Mucosa of descending colon (tissue), 3 donors: ENCODE measurements at regions not wholly inside any gene's neighbourhood (a gene's known extent, or its start where the extent isn't known, plus 50 kb on each side); places are given as distances from the start of the nearest gene placed in this dataset.

ENCODE experiments used
- ATAC-seq: fragments of 200-7000 bp; cut with Tn5 transposase; one replicate; pipeline ENCODE4 v1.9.1; 2020; ENCODE audit warnings: mild to moderate bottlenecking, moderate library complexity
- DNase-seq, 3 donors: peaks; one replicate each; pipeline ENCODE4 v3.0.0-alpha.2; 2020
- H3K36me3 ChIP-seq: fragments of 200-600 bp; one replicate; pipeline ENCODE4 v1.8.0; 2021; ENCODE audit warnings: low read depth, mild to moderate bottlenecking
- H3K4me1 ChIP-seq: fragments of 200-600 bp; one replicate; pipeline ENCODE4 v1.8.0; 2021; ENCODE audit warnings: low read depth, mild to moderate bottlenecking
- H3K4me3 ChIP-seq: fragments of 200-600 bp; one replicate; pipeline ENCODE4 v1.8.0; 2021; ENCODE audit warnings: mild to moderate bottlenecking
- H3K9me3 ChIP-seq: fragments of 200-600 bp; one replicate; pipeline ENCODE4 v1.8.0; 2021; ENCODE audit warnings: mild to moderate bottlenecking
- intact Hi-C, 2 donors: fragments of 100-400 bp; cut with DNase I in 1 of 2; cut with micrococcal nuclease in 1 of 2; formaldehyde crosslinking; loops; one replicate each; pipeline versions ENCODE4 v1.11.0 to v1.11.1; 2022; cut with DNase I, micrococcal nuclease
- TF ChIP-seq, protein P1 (sequence below): fragments of 200-600 bp; IDR thresholded peaks from one replicate; pipeline ENCODE4 v1.8.0; 2022; ENCODE audit warnings: antibody characterized with exemption, mild to moderate bottlenecking
- donor health status: DM: no; HTN: no; CAD: no; lungs with moderate emphysema.
- donor health status: DM: no; HTN: no; CAD: no.
- donor health status: DM: no; HTN: yes; CAD: no.

DNA sequence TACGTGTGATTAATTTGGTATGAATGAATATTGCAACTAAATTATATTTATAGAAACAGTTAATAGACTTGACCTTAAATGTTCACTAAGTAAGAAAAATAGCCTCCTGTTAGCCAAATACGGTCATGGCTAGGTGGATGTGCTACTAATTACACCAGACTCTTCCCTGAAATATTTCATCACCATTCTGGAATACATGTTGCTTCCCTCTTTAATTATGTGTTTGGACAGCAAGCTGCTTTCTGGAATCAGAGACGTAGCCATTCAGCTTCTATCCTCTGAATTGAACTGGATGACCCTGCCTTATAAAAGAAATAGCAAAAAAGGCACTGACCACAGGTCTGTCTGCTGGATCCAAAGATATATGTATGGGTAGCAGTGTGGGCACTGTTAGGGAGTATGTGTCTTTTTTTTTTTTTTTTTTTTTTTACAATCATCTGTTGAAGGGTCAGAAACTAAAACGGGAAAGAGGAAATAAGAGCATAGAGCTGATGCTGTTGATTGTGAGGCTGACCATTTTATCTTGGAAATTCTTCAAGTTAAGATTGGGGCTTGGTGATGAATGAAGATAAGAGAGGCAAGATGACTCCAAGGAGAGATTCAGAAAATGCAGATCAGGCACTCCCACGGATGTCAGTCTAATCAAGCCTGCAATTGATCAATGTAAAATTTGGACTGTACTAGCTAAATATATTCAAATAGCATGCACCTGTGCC is 283.2 kb upstream of the HSF2 start:
- Histone ChIP-seq H3K4me1 (no peaks in the 10 kb centered on the region), H3K9me3 (no peaks in the 10 kb centered on the region), H3K4me3 (no peak overlapping the region), H3K36me3 (no peaks in the 10 kb centered on the region)
- ATAC-seq (no peak), DNase-seq (no peak)
- intact Hi-C loops: no loop called here
- TF ChIP-seq, protein P1, sequence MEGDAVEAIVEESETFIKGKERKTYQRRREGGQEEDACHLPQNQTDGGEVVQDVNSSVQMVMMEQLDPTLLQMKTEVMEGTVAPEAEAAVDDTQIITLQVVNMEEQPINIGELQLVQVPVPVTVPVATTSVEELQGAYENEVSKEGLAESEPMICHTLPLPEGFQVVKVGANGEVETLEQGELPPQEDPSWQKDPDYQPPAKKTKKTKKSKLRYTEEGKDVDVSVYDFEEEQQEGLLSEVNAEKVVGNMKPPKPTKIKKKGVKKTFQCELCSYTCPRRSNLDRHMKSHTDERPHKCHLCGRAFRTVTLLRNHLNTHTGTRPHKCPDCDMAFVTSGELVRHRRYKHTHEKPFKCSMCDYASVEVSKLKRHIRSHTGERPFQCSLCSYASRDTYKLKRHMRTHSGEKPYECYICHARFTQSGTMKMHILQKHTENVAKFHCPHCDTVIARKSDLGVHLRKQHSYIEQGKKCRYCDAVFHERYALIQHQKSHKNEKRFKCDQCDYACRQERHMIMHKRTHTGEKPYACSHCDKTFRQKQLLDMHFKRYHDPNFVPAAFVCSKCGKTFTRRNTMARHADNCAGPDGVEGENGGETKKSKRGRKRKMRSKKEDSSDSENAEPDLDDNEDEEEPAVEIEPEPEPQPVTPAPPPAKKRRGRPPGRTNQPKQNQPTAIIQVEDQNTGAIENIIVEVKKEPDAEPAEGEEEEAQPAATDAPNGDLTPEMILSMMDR: no peak

DNA sequence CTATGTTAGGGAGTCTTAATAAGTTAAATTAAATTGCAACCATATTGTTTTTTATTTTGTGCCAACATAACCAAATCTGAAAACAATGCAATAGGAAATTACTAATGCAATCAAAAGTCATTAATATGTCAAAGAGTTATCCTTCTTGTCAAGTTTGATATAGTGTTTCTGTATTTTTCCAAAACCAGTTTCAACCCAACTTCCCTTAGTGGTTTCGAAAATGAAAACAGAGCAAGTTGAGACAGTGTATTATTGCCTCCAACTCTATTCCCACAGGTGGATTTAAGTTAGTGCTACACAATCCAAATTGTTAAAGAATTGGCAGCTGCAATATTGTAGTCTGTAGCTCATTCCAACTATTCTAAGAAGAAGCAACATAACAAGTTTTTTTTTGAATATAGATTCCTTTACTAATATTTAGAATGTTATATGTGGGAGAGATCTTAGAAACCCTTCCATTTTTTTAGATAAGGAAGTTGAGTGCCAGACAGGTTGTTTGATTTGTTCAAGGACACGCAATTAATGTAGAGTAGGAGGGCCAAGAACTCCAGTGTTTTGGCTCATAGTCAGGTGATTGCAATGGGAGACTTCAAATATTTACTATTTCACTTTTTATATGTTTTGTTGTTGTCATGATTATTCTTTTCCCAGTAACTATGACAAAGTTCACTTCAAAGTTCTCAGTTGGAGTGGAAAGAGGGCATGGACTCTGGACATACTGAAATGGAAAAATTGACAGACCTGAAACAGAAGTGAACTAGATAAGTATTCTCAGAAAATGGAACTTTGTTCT is 282.4 kb upstream of the HSF2 start:
- TF ChIP-seq, protein P1: no peak
- H3K4me3 ChIP-seq: no peak overlapping the region
- no peak for DNase-seq
- no peaks in the 10 kb centered on the region for H3K9me3 ChIP-seq
- no peaks in the 10 kb centered on the region for H3K4me1 ChIP-seq
- ATAC-seq: no peak
- no peaks in the 10 kb centered on the region for H3K36me3 ChIP-seq
- intact Hi-C loops: no loop called here

DNA sequence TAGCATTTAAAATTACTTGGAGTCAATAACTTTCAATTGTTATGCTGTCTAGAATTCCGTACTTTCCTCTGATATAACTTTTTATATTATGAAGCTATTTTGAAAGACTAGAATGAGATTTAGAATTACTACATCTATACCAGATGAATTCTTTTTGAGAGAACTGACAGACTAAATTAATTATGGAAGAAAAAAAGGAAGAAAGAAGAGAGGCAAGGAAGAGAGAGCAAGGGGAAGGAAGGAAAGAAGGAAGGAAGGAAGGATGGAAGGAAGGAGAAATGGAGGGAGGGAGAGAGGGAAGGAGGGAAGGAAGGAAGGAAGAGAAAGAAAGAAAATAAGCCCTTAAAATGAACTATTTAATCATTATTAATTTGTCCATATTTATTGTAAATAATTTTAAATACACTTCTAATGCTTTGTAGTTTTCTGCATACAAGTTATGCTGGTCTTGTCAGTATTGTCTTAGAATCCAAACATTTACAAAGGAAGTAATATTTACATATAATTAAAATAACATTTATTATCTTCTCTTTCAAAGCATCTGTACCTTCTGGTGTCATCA is 280.4 kb upstream of the HSF2 start:
- intact Hi-C loops: no loop called here
- TF ChIP-seq, protein P1: no peak
- DNase-seq (no peak), ATAC-seq (no peak)
- Histone ChIP-seq H3K4me3 (no peak overlapping the region), H3K36me3 (no peaks in the 10 kb centered on the region), H3K4me1 (no peaks in the 10 kb centered on the region), H3K9me3 (no peaks in the 10 kb centered on the region)

DNA sequence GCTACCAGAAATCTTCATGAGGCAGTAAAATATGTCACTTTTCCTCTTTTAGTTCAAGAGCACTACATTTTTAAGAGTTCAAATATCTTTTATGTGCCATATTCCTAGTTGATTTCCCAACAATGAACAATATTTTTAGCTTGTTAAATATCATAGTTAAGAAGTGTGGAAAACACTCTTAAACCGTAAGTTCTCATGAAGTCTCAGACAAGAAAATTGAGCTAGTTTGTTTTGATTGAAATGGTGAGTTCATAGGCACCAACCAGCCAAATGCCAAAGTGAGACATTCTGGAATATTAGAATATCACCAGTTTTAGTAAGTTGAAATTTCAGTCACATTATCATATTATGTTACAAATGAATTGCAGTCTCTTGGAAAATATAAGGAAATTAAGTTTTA is 277.2 kb upstream of the HSF2 start:
- TF ChIP-seq, protein P1: no peak
- Histone ChIP-seq H3K9me3 (no peaks in the 10 kb centered on the region), H3K4me3 (no peak overlapping the region), H3K4me1 (no peaks in the 10 kb centered on the region), H3K36me3 (no peaks in the 10 kb centered on the region)
- DNase-seq (no peak), ATAC-seq (no peak)
- intact Hi-C loops: no loop called here

DNA sequence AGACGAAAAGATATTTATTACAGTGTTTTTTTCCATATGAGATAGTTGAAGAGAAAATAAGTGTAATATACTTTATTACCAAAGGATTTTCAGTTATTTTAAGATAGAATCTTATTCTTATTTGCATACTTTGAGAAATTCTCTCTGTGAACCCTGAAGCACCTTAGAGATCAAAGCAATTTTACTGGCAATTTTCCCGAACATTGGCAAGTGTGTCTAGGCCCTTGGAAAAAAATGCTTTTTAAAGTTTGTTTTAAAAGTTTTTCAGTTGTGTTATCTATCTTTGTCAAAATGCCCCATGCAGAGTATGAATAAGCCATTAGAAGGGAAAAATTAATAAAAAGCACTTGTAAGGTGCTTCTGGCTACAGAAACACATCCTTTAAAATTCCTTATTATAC is 276.8 kb upstream of the HSF2 start:
- Histone ChIP-seq H3K4me3 (no peak overlapping the region), H3K9me3 (no peaks in the 10 kb centered on the region), H3K36me3 (no peaks in the 10 kb centered on the region), H3K4me1 (no peaks in the 10 kb centered on the region)
- no peak for ATAC-seq
- intact Hi-C loops: no loop called here
- TF ChIP-seq, protein P1: no peak
- DNase-seq: no peak
